HG02885 (cell line): ENCODE measurements at regions not wholly inside any gene's neighbourhood (a gene's known extent, or its start where the extent isn't known, plus 50 kb on each side); places are given as distances from the start of the nearest gene placed in this dataset.
"Not testable (repeated sequence)": the region's sequence is repeated elsewhere in the genome, so short reads cannot be mapped to it uniquely, and the experiment has no call there.

ENCODE experiments used
- ATAC-seq: cut with Tn5 transposase; IDR thresholded peaks from one replicate; pipeline ENCODE4 v1.9.1; 2021; ENCODE audit warnings: mild to moderate bottlenecking; ENCODE audit not compliant: unreplicated experiment, poor library complexity

GRCh38 chr2:138294451-138294850 is 207.1 kb upstream of the SPOPL start:
- no peak for ATAC-seq

GRCh38 chr2:138296365-138296764 is 205.2 kb upstream of the SPOPL start:
- no peak for ATAC-seq

GRCh38 chr2:138298120-138298814 is 203.3 kb upstream of the SPOPL start:
- peak; percentile 70 for ATAC-seq

- ATAC-seq: peak; percentile 83
Observed at GRCh38 chr2:138298900-138299299, 202.7 kb upstream of the SPOPL start.

- ATAC-seq: peak; percentile 94
Observed at GRCh38 chr2:138306626-138307025, 194.9 kb upstream of the SPOPL start.

- peak; percentile 13 for ATAC-seq
Observed at GRCh38 chr2:138307099-138307498, 194.5 kb upstream of the SPOPL start.

- ATAC-seq: no peak
Observed at GRCh38 chr2:138309760-138310159, 191.8 kb upstream of the SPOPL start.

GRCh38 chr2:138312061-138312460 is 189.5 kb upstream of the SPOPL start:
- ATAC-seq: no peak

GRCh38 chr2:138315619-138316018 is 186.0 kb upstream of the SPOPL start:
- ATAC-seq: not testable (repeated sequence)

- ATAC-seq: no peak
Observed at GRCh38 chr2:138319616-138320015, 182.0 kb upstream of the SPOPL start.

GRCh38 chr2:138321458-138321857 is 180.1 kb upstream of the SPOPL start:
- ATAC-seq: no peak

GRCh38 chr2:138323382-138324067 is 178.0 kb upstream of the SPOPL start:
- peak; percentile 50 for ATAC-seq

- ATAC-seq: peak; percentile 24
Observed at GRCh38 chr2:138324068-138324771, 177.3 kb upstream of the SPOPL start.

GRCh38 chr2:138327967-138328366 is 173.6 kb upstream of the SPOPL start:
- ATAC-seq: no peak

GRCh38 chr2:138329162-138329561 is 172.4 kb upstream of the SPOPL start:
- ATAC-seq: no peak

GRCh38 chr2:138329591-138329990 is 172.0 kb upstream of the SPOPL start:
- ATAC-seq: no peak

- no peak for ATAC-seq
Observed at GRCh38 chr2:138333121-138333520, 168.4 kb upstream of the SPOPL start.

GRCh38 chr2:138333677-138334076 is 167.9 kb upstream of the SPOPL start:
- no peak for ATAC-seq

GRCh38 chr2:138334323-138334722 is 167.2 kb upstream of the SPOPL start:
- ATAC-seq: no peak

GRCh38 chr2:138335036-138335435 is 166.5 kb upstream of the SPOPL start:
- ATAC-seq: no peak

GRCh38 chr2:138336146-138336545 is 165.4 kb upstream of the SPOPL start:
- ATAC-seq: no peak
